ENCODE measurements at regions not wholly inside any gene's neighbourhood (a gene's known extent, or its start where the extent isn't known, plus 50 kb on each side); places are given as distances from the start of the nearest gene placed in this dataset.

DNA sequence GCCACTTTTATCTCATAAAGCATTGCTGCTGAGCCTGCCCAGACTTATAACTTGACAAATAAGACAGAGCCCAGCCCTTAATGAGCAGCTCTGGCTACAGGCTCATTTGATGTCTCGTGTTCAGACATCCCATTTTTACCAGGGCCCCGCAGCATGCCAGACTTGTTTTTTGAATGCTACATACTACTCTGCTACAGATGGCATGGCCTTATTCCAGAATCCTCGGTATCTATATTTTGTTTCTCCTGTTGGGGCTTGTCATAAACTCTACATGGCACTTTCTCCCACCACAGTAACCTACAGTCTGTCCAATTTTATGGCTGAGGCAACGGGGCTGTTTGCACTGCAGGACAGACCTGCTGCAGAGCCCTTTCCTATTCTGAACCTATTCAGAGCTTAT lies 179.0 kb upstream of the DDX18 start:
- DNase-seq (ENCODE audit: low spot score): no peak

DNA sequence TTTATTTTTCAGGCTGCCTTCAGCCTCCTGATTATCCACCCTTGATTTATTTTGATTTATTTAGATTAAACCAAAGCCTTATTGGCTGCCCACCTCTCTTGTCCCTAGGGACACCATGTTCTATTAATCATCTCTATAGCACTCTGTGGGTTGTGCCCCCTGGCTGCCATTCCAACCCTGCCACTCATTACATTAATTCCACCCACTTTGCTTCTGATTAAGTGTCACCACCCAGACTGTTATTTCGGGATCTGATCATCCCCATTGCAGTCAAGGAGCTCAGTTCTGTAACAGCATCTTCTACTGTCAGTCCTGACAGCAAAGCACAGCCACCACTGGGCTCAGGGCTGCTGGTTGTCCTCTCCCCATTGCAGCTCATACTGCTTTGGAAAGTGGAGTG lies 175.1 kb upstream of the DDX18 start:
- no peak for DNase-seq (ENCODE audit: low spot score)

DNA sequence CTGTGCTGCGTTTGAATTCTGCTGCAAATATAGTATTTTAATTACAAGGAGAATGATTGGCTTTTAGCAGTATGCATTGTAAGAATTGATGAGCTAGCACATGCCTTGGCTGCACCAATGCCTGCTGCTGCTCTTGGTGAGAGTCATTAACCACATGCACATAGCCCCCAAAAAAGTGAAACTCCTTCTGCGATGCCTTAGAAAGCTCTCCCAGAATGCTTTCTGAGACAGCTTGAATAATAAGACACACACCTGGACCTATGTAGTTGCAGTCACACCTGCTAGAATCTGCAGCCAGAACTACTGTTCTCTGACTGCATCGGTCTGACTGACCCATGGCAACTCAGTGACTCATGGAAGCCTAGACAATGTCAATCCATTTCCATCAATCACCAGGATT lies 170.1 kb upstream of the DDX18 start:
- no peak for DNase-seq (ENCODE audit: low spot score)

DNA sequence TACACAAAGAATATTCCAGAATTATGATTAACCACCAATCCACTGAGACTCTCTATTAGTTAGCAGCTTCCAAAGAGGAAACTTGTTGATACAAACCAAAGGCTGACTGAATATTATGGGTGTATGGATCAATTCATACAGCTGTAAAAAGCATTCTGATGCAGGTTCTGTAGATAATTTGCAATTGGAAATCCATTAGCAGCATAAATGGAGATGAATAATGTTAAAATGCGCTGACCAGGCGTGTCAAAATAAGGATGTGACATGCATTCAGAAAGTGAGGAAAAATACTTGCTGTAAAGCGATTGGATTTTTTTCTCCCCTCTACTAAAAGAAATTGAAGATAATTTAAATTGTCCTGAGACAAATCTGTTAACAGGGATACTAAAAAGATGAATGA lies 169.0 kb upstream of the DDX18 start:
- no peak for DNase-seq (ENCODE audit: low spot score)

DNA sequence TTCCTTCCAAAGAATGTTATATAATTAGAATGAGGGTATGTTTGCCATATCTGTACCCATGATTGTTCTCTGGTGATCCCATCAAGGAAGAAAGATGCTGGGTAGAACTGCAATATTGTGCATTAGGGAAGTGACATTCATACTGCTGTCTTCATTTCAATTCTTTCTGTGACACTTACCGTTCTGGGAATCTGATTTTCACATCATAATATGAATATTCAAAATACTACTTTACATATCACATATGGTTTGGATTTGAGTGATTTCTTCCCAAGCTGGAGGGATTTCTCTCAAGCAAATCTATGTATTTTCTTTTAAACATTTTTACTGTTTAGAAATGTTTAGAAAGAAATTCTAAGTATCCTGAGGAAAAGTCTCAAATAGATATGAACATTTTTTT lies 168.4 kb upstream of the DDX18 start:
- DNase-seq (ENCODE audit: low spot score): no peak

DNA sequence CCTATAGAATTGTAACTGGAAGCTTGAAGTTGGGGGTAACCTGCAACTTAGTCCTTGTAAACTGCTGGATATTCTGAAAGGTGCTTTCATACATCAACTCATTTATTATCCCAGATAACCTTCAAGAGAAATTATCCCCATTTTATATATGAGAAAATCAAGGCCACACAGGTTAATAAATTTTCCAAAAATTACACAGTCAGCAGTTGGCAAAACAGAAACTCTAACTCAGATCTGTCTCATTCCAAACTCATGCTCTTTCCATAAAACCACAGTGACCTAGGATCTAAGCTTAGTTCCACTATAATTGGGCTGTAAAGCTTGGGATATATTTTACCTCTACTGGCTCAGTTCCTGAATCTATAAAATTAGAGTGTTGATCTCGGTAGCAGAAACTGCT lies 167.6 kb upstream of the DDX18 start:
- DNase-seq (ENCODE audit: low spot score): no peak

DNA sequence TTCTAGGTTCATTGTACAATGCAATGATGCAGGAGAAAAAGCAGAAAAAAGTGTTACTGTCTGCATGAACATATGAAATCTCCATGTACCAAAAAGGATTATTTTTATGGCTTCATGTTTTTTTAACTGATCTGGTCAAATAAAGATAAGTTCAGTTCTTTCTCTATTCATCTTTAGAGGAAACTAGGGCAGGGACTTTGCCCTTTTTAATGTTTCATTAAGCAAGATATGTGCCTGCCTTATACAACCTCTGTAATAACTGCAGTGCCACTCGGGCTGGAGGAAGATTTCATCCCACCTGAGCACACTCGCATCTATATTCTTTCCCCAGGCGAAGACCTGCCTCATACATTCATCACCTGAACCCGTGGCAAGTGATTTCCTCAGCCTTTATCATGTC lies 157.9 kb upstream of the DDX18 start:
- DNase-seq (ENCODE audit: low spot score): no peak

DNA sequence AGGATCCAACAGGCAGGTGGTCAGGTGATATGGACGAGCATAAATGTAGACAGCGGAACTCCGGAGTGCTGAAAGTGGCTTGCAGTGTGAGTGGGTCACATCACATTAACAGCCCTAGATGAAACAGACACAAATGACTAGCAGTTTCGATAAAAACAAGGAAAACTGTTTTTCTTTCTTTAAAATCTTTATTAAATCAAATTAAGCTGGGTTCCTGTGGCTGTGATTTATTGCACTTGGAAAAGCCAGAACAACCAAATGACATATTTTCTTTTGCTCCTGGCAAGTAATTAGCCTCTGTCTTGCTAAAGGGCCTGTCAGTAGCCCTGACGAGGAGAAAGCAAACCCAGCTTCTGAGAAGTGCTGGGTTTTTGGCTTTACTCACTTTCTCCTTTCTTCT lies 152.9 kb upstream of the DDX18 start:
- DNase-seq (ENCODE audit: low spot score): no peak

DNA sequence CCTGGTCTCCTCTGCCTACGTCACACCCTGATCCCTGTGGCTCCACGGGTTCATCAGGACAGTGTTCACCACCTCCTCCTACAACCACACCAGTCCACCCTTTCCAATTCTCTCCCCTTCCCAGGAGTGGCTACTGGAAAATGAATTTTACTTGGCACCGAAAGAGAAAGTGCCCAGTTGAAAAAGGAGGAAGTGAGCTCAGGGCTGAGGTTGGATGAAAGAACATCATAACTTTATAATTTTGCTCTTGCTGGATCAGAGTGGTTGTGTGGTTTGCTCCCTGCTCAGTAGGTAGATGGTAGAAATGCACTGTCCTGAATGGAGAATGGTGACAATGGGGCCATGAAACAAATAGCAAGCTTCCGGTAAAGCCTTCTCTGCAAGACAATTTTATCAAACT lies 140.3 kb upstream of the DDX18 start:
- no peak for DNase-seq (ENCODE audit: low spot score)

DNA sequence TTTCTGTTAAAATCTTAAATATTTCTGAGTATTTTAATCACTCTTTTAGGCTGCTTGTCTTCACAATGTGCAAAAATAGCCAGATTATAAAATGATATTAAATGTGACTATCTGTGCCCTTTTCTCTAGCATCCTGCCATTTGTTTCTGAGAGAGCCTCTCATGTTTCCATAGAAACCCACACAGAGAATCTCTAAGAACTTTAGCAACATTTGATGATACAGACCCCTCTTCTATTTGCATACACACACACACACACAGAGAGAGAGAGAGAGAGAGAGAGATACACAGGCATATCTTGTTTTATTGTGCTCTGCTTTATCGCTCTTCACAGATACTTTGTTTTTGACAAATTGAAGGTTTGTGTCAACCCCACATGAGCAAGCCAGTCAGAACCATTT lies 134.5 kb upstream of the DDX18 start:
- no peak for DNase-seq (ENCODE audit: low spot score)

DNA sequence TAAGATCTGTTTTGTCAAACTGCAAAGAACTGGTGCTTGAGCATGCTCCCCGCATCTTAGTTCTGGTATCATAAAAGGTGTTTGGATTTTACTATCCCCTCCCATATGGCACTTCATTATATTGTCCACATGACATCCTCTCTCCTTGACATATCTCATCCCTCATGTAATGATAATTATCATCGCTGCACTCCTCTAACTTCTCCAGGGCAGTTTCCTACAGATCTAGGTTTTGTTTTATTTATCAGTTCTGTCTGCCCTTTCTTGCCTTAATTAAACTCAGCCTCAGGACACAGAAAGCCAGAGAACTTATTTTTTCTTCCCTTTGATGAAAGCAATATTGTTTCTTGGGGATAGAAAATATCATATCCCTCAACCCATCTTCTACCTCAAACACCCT lies 129.6 kb upstream of the DDX18 start:
- no peak for DNase-seq (ENCODE audit: low spot score)

DNA sequence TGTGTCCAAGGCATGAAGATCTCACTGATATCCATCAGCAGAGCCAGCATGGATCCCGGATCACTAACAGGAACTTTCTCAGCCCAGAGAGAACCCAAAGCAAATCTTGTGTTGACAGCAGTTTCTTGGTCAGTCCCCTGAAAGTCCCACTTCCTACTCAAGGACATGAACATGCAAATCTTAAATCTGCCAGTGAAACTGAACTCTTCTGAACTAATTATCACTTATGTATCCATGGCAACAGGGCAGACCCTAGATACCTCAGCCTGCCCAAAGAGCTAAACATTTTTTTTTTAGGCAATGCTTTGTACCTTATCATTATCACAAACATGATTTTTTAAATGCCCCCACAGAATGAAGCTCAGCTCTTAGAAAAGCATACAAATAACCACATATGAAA lies 127.8 kb upstream of the DDX18 start:
- no peak for DNase-seq (ENCODE audit: low spot score)

DNA sequence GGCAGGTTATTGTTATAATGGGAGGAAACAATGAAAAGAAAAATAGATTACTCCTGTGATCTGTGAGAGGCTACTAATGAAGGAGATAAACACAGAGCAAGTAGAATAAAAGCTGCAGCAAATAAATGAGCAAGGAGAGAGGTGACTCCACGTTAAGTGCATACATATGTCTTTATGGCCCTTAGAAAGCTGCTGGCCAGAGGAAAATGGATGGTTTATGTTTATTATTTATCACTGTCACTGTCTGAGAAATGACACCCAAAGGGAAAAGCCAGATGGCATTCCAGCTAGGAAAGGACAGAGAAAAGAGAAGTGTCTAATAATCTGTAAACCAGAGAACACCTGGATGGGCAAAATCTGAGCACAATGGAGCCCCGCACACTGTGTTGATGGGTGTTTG lies 122.9 kb upstream of the DDX18 start:
- DNase-seq (ENCODE audit: low spot score): no peak

DNA sequence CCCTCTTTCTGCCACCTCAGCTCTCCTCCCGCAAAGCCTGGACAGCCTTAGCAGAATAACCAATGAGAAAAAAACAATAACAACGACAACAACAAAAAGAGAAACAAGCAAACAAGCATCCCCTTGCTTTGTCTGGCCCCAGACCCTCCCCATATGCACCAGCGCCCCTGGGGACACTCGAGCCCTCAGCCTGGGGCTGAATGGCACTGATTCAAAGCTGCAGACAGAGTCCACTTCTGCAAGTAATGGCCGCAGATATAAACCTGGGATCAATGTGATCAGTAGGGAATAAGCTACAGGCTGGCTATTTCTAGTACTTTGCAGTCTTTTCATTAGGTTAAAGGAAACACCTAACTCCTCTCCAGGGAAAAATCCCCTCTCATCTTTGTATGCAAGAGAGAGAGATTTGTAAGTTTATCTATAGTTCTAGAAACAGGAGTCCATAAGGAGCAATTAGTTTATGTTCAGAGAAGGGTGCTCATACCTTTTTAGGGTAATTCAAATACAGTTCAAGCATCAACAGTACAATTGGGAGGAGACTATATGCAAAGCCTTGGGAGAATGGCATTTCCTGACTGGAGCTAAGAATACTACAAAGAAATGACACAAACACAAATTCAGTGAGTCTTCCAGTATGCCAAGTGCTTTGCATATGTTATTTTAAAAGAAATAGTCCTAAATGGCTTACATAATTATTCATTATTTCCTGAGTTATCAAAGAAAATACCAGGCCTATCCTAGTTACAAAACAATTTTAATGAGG lies 122.3 kb upstream of the DDX18 start:
- DNase-seq (ENCODE audit: low spot score): no peak

DNA sequence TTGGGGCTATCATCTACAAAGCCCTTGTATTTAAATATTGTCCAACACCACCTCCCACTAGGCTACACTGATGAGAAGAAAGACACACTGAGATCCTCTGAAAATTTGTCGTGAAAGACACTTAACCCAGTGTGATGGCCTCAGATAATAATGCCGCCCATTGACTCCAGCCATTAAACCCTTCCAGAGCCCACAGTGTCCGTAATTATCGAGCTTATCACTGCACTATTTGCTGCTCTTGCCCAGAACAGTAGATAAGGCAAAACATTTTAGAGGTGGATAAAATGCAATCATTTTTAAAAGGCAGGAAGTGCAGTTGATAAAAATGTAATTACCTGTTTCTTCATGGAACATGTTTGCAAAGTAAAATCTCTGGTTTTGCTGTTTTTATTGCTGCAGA lies 121.3 kb upstream of the DDX18 start:
- no peak for DNase-seq (ENCODE audit: low spot score)

DNA sequence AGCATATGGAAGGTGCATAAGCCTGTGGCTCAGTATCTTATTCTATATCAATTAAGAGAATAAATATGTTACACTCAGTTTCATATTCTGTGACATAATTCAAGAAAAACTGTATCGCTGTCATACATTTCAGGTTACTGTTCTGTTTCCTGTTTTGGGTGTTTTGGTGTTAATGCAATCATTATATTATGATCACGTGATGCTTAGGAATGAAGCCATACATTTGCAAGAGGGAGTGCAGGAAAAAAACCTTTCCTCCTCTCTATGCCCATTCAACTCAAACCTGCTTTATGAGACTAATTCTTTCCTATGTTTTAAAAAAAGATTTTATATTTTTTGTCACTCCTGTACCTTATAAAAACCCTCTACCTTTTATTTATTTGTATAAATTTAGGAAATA lies 120.8 kb upstream of the DDX18 start:
- no peak for DNase-seq (ENCODE audit: low spot score)

DNA sequence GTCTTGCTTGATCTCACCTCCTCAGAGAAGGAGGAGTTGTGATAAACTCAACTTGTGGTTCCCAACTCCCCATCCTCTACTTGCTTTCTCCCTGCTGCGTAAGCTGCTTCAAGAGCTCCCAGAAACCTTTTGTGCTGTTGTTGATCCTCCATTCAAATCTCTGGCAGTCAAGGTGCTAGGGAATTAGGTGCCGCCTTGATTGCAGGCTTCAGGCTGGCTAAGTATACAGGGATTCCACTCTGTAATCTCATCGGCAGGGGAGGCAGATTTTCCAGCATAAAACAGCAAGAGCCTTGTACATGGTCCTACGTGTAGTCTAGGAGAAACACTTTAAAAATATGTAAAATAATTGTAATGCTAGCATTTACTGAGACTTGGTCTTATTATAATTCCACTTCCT lies 116.2 kb upstream of the DDX18 start:
- no peak for DNase-seq (ENCODE audit: low spot score)

DNA sequence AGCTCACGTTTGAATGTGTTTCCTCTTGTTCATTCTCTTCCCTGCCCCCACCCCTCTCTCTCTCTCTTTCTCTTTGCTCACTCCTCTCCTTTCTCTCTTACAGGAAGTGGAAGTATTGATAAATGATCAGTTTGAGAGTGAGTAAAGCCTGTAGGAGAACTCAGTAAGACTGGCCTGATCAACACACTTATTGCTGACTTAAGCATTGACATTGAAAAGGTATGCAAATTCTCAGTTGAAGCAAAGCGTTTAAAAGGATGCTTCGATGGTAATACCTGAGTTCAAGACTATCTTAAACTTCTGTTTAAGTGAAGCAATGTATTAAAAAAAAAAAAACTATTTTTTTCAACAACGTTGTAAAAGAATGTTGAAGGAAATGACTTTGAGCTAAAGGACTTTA lies 115.7 kb upstream of the DDX18 start:
- DNase-seq (ENCODE audit: low spot score): no peak

DNA sequence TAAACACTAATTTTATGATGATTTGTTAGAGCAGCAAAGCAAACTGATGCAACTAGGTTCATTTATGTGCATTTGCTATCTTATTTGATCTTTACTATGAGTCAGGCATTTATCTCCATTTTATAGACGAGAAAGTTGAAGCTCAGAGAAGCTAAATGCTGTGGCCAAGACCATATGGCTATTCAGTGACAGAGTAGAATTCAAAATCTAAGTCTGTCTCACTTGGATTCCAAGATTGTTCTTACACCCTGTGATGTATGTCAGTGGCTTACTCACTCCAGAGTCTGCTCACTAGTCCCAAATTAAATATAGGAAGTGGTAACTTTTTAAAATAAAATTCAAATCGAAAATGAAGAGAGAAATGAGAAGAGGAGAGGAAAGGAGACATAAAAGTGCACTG lies 114.0 kb upstream of the DDX18 start:
- no peak for DNase-seq (ENCODE audit: low spot score)

DNA sequence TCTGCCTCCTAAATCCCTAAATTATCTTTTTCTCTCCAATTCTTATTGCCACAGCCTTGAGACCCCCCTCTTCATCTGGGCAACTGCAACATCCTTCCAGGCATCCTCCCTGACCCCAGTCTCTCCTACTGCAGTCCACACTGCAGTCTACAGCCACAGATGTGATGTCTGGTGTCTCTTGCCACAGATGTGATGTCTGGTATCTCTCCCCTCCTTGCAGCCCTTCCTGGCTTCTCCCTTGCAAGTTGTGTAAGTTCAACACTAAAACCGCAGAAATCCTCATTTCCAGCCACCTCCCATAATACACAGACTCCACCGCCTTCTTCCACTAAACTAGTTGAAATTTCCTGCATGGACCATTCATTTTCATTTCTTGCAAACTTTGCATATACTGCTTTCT lies 113.1 kb upstream of the DDX18 start:
- no peak for DNase-seq (ENCODE audit: low spot score)

DNA sequence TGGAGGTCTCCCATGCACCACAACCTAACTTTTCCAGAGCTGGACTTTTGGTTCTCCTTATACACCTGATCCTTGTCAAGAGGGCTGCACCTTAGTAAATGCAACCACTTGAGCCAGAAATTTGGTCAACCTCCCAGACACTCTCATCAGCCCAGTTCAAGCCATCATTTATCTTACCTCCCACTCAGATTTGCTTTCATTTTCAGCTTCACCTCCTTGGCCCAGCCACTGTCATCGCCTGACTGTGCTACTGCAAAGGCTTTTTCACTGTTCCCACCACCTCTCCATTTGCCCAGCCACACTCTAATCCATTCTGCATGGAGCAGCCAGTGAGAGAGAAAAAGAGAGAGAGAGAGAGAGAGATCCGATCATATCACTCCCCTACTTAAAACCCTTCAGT lies 112.4 kb upstream of the DDX18 start:
- no peak for DNase-seq (ENCODE audit: low spot score)

DNA sequence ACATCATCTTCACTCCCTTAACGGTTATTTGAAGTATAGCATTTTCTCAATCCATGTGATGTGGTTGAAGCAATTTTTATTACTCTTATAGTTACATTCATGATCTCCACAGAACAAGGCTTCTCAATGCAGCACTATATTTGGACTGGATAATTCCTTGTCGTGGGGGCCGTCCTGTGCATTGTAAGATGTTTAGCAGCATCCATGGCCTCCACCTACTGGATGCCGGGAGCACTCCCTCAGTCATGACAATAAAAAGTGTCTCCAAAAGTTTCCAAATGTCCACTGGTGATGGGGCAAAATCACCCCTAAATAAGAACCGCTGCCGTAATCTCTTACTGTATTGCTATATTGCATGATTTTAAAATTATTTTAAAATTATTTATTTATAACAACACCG lies 110.6 kb upstream of the DDX18 start:
- DNase-seq (ENCODE audit: low spot score): no peak

DNA sequence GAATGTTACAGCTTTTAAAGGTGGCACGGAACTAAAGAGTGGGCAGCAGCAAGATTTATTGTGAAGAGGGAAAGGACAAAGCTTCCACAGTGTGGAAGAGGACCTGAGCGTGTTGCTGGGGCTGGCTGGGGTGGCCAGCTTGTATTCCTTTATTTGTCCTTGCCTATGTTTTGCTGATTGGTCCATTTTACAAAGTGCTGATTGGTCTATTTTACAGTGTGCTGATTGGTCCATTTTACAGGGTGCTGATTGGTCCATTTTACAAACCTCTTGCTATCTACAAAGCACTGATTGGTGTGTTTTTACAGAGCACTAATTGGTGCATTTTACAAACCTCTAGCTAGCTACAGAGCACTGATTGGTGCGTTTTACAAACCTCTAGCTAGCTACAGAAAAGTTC lies 109.7 kb upstream of the DDX18 start:
- no peak for DNase-seq (ENCODE audit: low spot score)

DNA sequence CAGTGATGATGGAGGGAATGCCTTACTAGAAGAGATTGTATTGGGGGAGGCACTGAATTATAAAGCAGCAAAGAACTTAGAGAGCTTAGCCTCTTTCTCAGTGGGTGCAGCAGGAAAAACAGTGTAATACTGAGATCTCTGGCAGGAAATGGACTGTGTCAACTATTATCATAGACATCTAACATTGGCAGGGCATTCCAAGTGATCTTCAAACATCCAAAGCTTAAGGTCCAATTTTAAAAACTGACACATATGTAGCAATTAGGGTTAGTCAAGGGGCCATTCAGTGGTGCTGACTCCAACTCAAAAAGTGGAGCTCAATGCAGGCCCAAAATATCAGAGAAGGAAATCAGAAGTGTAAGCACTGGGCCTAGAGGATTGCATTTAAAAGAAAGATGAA lies 106.6 kb upstream of the DDX18 start:
- DNase-seq (ENCODE audit: low spot score): no peak

Measured in umbilical cord (tissue), 1 donor.